Fibroblast of peridontal ligament (primary cell): ENCODE measurements at regions not wholly inside any gene's neighbourhood (a gene's known extent, or its start where the extent isn't known, plus 50 kb on each side); places are given as distances from the start of the nearest gene placed in this dataset.
"Not testable (repeated sequence)": the region's sequence is repeated elsewhere in the genome, so short reads cannot be mapped to it uniquely, and the experiment has no call there.

Experiments
- DNase-seq: peaks from one replicate; pipeline ENCODE4 v3.0.0-alpha.2; 2010; ENCODE audit errors: extremely low read depth

GRCh38 chr1:245031041-245031440, 123.7 kb upstream of the KIF26B start:
- DNase-seq = no peak

GRCh38 chr1:245026247-245026646, 128.5 kb upstream of the KIF26B start:
- no peak for DNase-seq

GRCh38 chr1:245025525-245025924, 129.3 kb upstream of the KIF26B start:
- DNase-seq = no peak

GRCh38 chr1:245023222-245023621, 131.6 kb upstream of the KIF26B start:
- DNase-seq = no peak

GRCh38 chr1:245019910-245020486, 134.8 kb upstream of the KIF26B start:
- no peak for DNase-seq

GRCh38 chr1:245016700-245017099, 138.1 kb upstream of the KIF26B start:
- DNase-seq = no peak

- DNase-seq = no peak
These were observed 139.8 kb upstream of the KIF26B start for GRCh38 chr1:245015031-245015430.

- DNase-seq = no peak
These were observed 140.3 kb upstream of the KIF26B start for GRCh38 chr1:245014247-245015029.

GRCh38 chr1:245010018-245010614, 144.7 kb upstream of the KIF26B start:
- DNase-seq = no peak

GRCh38 chr1:245008761-245009160, 144.4 kb upstream of the HNRNPU start:
- DNase-seq = no peak

- DNase-seq = no peak
These were observed 143.5 kb upstream of the HNRNPU start for GRCh38 chr1:245007852-245008251.

GRCh38 chr1:245003246-245003645, 138.9 kb upstream of the HNRNPU start:
- no peak for DNase-seq

GRCh38 chr1:245001252-245001651, 136.9 kb upstream of the HNRNPU start:
- peak; percentile 18 for DNase-seq

GRCh38 chr1:245000872-245001188, 136.5 kb upstream of the HNRNPU start:
- no peak for DNase-seq

- not testable (repeated sequence) for DNase-seq
These were observed 135.3 kb upstream of the HNRNPU start for GRCh38 chr1:244999644-245000043.

GRCh38 chr1:244998717-244999346, 134.5 kb upstream of the HNRNPU start:
- no peak for DNase-seq

- no peak for DNase-seq
These were observed 131.5 kb upstream of the HNRNPU start for GRCh38 chr1:244995602-244996400.

GRCh38 chr1:244992833-244993232, 128.5 kb upstream of the HNRNPU start:
- peak; percentile 11 for DNase-seq

- DNase-seq = peak; percentile 43
These were observed 125.5 kb upstream of the HNRNPU start for GRCh38 chr1:244989813-244990212.

GRCh38 chr1:244988521-244988920, 124.2 kb upstream of the HNRNPU start:
- DNase-seq = no peak

GRCh38 chr1:244980605-244981004, 116.3 kb upstream of the HNRNPU start:
- no peak for DNase-seq

- DNase-seq = no peak
These were observed 110.2 kb upstream of the HNRNPU start for GRCh38 chr1:244974550-244974949.
